Gastroesophageal sphincter (tissue), 3 donors: ENCODE measurements at regions not wholly inside any gene's neighbourhood (a gene's known extent, or its start where the extent isn't known, plus 50 kb on each side); places are given as distances from the start of the nearest gene placed in this dataset.

Experiments
- CTCF ChIP-seq, 4 experiments: fragments of 200-600 bp in 2 of 4; fragments of 450-650 bp in 2 of 4; sonication (generic) in 1 of 4; IDR thresholded peaks; one replicate each; pipeline ENCODE4 v1.5.1; 2017 to 2019; ENCODE audit warnings: antibody characterized with exemption in 4 of 4, mild to moderate bottlenecking in 2 of 4, moderate library complexity in 2 of 4
- POLR2A ChIP-seq, 2 donors: fragments of 450-650 bp; IDR thresholded peaks; one replicate each; pipeline ENCODE4 v1.6.1; 2017; ENCODE audit warnings: antibody characterized with exemption in 2 of 2, mild to moderate bottlenecking in 2 of 2, moderate library complexity in 1 of 2
- POLR2AphosphoS5 ChIP-seq: sonication (generic); formaldehyde crosslinking; IDR thresholded peaks from one replicate; pipeline ENCODE4 v1.6.1; 2017; ENCODE audit warnings: antibody characterized with exemption

GRCh38 chr7:110262251-110262650, 828.7 kb upstream of the LRRN3 start:
- TF ChIP-seq CTCF (IDR thresholded peaks at IDR 0.05) (no peak), POLR2A (IDR thresholded peaks at IDR 0.05) (no peak), POLR2AphosphoS5 (no peak)
